Progenitor cell of endocrine pancreas (in vitro differentiated cells): ENCODE measurements at regions not wholly inside any gene's neighbourhood (a gene's known extent, or its start where the extent isn't known, plus 50 kb on each side); places are given as distances from the start of the nearest gene placed in this dataset.

Experiments
- DNase-seq: peaks from one replicate; pipeline ENCODE4 v3.0.0; 2021; ENCODE audit warnings: low spot score; ENCODE audit not compliant: unreplicated experiment
- H3K27ac Mint-ChIP-seq: 2 replicates; pipeline ENCODE4 v1.8.0; 2021; ENCODE audit warnings: mild to moderate bottlenecking, moderate library complexity, mixed read lengths
- H3K27me3 Mint-ChIP-seq: 2 replicates; pipeline ENCODE4 v1.8.0; 2021; ENCODE audit warnings: mixed read lengths
- H3K36me3 Mint-ChIP-seq: 2 replicates; pipeline ENCODE4 v1.8.0; 2022; ENCODE audit warnings: mixed read lengths; ENCODE audit not compliant: insufficient read depth
- H3K4me1 Mint-ChIP-seq: 2 replicates; pipeline ENCODE4 v1.8.0; 2021; ENCODE audit warnings: low read depth, mixed read lengths
- H3K4me3 Mint-ChIP-seq: 2 replicates; pipeline ENCODE4 v1.8.0; 2021; ENCODE audit warnings: low read depth, mild to moderate bottlenecking, moderate library complexity, mixed read lengths
- H3K9me3 Mint-ChIP-seq: 2 replicates; pipeline ENCODE4 v1.8.0; 2021; ENCODE audit warnings: low read depth, mixed read lengths
- TF ChIP-seq, protein P1 (sequence below): fragments of 200-600 bp; sonication (generic); IDR thresholded peaks from one replicate; pipeline ENCODE4 v1.5.0; 2021; ENCODE audit warnings: antibody characterized with exemption, mild to moderate bottlenecking; ENCODE audit not compliant: unreplicated experiment

DNA sequence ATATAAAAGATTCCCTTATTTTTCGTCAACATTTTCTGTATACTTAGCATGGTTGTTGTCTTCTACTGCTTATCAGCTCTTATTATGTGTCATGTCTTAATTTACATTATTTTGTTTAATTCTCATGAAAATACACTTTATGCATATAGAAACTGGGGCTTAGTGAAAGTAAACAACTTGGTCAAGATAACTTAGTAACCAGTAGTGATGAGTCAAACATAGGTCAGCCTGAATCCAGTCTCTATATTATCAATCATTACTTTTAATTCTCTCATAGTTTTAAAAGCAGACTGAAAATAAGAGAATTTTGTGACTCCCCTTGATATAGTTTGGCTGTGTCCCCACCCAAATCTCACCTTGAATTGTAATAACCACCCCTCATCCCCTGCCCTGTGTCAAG, 119.6 kb upstream of the TPK1 start:
- Mint-ChIP-seq H3K9me3 (peaks cover 4% of the 10 kb centered on the region), H3K36me3 (no peaks in the 10 kb centered on the region), H3K27me3 (no peaks in the 10 kb centered on the region), H3K27ac (no peak overlapping the region), H3K4me3 (no peak overlapping the region), H3K4me1 (no peaks in the 10 kb centered on the region)
- TF ChIP-seq, protein P1, sequence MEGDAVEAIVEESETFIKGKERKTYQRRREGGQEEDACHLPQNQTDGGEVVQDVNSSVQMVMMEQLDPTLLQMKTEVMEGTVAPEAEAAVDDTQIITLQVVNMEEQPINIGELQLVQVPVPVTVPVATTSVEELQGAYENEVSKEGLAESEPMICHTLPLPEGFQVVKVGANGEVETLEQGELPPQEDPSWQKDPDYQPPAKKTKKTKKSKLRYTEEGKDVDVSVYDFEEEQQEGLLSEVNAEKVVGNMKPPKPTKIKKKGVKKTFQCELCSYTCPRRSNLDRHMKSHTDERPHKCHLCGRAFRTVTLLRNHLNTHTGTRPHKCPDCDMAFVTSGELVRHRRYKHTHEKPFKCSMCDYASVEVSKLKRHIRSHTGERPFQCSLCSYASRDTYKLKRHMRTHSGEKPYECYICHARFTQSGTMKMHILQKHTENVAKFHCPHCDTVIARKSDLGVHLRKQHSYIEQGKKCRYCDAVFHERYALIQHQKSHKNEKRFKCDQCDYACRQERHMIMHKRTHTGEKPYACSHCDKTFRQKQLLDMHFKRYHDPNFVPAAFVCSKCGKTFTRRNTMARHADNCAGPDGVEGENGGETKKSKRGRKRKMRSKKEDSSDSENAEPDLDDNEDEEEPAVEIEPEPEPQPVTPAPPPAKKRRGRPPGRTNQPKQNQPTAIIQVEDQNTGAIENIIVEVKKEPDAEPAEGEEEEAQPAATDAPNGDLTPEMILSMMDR: no peak
- DNase-seq: no peak

DNA sequence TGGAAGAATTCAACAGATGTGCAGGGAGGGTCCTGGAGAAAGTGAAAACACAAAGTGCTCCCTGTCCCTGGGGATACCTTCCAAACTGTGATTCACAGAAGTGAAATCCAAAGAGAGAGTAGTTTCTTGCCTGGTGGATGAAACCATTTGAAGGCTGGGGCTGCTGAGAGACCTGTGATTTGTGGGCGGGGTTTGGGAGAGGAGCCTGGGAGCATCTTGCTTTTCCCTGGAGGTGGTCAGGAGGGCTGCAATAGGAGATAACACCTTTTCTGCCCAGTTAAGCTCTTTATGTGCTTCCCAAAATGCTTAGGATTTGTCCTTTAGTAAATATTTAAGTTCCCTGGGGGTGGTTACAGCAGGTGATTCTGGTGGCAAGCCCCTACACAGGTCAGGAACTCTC, 105.3 kb upstream of the TPK1 start:
- TF ChIP-seq, protein P1: no peak
- DNase-seq: no peak
- Mint-ChIP-seq H3K36me3 (no peaks in the 10 kb centered on the region), H3K4me1 (no peaks in the 10 kb centered on the region), H3K27ac (no peak overlapping the region), H3K27me3 (no peaks in the 10 kb centered on the region), H3K9me3 (peaks cover under 1% of the 10 kb centered on the region), H3K4me3 (no peak overlapping the region)

DNA sequence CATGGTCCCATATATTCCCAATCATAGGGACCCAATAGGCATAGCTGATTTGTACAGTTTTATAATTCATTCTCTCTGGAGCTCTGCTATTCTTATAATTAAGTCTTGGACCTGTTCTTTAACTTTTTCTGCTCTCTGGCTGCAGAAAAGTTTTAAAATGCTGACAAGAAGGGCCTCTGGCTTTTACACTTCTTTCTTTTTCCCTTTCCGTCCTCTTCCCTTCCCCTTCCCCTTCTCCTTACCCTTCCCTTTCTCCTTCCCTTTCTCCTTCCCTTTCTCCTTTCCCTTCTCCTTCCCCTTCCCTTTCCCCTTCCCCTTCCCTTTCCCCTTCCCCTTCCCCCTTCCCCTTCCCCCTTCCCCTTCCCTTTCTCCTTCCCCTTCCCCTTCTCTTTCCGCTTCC, 101.3 kb upstream of the TPK1 start:
- TF ChIP-seq, protein P1: no peak
- Mint-ChIP-seq H3K36me3 (no peaks in the 10 kb centered on the region), H3K9me3 (no peaks in the 10 kb centered on the region), H3K27me3 (no peaks in the 10 kb centered on the region), H3K27ac (no peak overlapping the region), H3K4me1 (no peaks in the 10 kb centered on the region), H3K4me3 (no peak overlapping the region)
- no peak for DNase-seq

DNA sequence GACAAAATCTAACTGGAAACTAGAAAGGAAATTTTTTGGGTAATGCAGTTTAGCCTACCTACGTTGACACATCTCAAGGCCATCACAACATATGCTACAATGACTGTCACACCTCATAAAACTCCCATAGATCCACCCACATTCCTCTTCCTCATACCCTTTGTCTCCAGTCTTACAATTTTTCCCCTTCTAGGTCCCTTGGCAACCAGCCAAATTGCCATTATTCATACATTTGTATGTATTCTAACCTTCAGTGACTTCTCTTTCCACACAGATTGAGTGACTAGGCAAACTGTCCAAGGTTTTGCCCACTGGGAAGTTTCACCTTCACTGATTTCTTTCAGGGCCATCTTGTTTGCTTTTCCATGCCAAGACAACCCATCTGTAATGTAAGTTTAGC, 100.5 kb upstream of the TPK1 start:
- Mint-ChIP-seq H3K27ac (no peak overlapping the region), H3K9me3 (no peaks in the 10 kb centered on the region), H3K4me1 (no peaks in the 10 kb centered on the region), H3K4me3 (no peak overlapping the region), H3K27me3 (no peaks in the 10 kb centered on the region), H3K36me3 (no peaks in the 10 kb centered on the region)
- TF ChIP-seq, protein P1: no peak
- DNase-seq: no peak

DNA sequence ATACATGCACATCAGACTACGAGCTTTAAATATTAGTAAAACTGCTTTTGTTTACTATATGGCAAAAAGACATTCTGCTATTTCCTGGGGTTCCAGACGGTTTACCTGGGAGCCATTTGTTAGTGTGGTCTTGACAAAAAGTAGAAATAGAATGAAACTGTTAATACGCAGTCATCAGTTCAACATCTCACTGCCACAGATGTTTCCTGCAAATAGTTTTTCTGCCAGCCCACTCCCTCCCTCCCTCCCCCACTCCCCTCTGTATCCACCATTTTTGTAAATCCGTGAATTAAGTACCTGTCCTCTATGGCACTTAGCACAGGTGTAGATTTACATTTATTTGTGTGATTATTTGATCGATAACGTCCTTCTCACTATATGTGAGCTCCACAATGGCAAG, 74.6 kb upstream of the TPK1 start:
- TF ChIP-seq, protein P1: no peak
- Mint-ChIP-seq H3K27me3 (no peaks in the 10 kb centered on the region), H3K36me3 (no peaks in the 10 kb centered on the region), H3K27ac (no peak overlapping the region), H3K4me3 (no peak overlapping the region), H3K4me1 (no peaks in the 10 kb centered on the region), H3K9me3 (no peaks in the 10 kb centered on the region)
- DNase-seq: no peak
